ENCODE measurements at regions not wholly inside any gene's neighbourhood (a gene's known extent, or its start where the extent isn't known, plus 50 kb on each side); places are given as distances from the start of the nearest gene placed in this dataset.

GRCh38 chr21:27258742-27259448 lies 292.0 kb upstream of the ADAMTS5 start:
- no peak for DNase-seq (ENCODE audit: low read depth in 2 of 2)

- no peak for DNase-seq (ENCODE audit: low read depth in 2 of 2)
Observed at GRCh38 chr21:27257908-27258556, 291.1 kb upstream of the ADAMTS5 start.

- DNase-seq (ENCODE audit: low read depth in 2 of 2): no peak
Observed at GRCh38 chr21:27257226-27257625, 290.3 kb upstream of the ADAMTS5 start.

GRCh38 chr21:27251752-27252151 lies 284.9 kb upstream of the ADAMTS5 start:
- no peak for DNase-seq (ENCODE audit: low read depth in 2 of 2)

GRCh38 chr21:27250366-27250765 lies 283.5 kb upstream of the ADAMTS5 start:
- no peak for DNase-seq (ENCODE audit: low read depth in 2 of 2)

GRCh38 chr21:27248814-27249213 lies 281.9 kb upstream of the ADAMTS5 start:
- DNase-seq (ENCODE audit: low read depth in 2 of 2): no peak

- no peak for DNase-seq (ENCODE audit: low read depth in 2 of 2)
Observed at GRCh38 chr21:27246741-27247140, 279.9 kb upstream of the ADAMTS5 start.

- no peak for DNase-seq (ENCODE audit: low read depth in 2 of 2)
Observed at GRCh38 chr21:27244776-27245175, 277.9 kb upstream of the ADAMTS5 start.

GRCh38 chr21:27244352-27244751 lies 277.5 kb upstream of the ADAMTS5 start:
- DNase-seq (ENCODE audit: low read depth in 2 of 2): no peak

GRCh38 chr21:27240839-27241238 lies 274.0 kb upstream of the ADAMTS5 start:
- DNase-seq (ENCODE audit: low read depth in 2 of 2): no peak

GRCh38 chr21:27233514-27234115 lies 266.7 kb upstream of the ADAMTS5 start:
- DNase-seq (ENCODE audit: low read depth in 2 of 2): no peak

- DNase-seq (ENCODE audit: low read depth in 2 of 2): no peak
Observed at GRCh38 chr21:27225940-27226339, 259.1 kb upstream of the ADAMTS5 start.

- DNase-seq (ENCODE audit: low read depth in 2 of 2): no peak
Observed at GRCh38 chr21:27225151-27225550, 258.3 kb upstream of the ADAMTS5 start.

GRCh38 chr21:27224169-27224568 lies 257.3 kb upstream of the ADAMTS5 start:
- DNase-seq (ENCODE audit: low read depth in 2 of 2): no peak

- no peak for DNase-seq (ENCODE audit: low read depth in 2 of 2)
Observed at GRCh38 chr21:27221077-27221476, 254.2 kb upstream of the ADAMTS5 start.

GRCh38 chr21:27220416-27220815 lies 253.5 kb upstream of the ADAMTS5 start:
- DNase-seq (ENCODE audit: low read depth in 2 of 2): no peak

- DNase-seq (ENCODE audit: low read depth in 2 of 2): no peak
Observed at GRCh38 chr21:27219068-27219467, 252.2 kb upstream of the ADAMTS5 start.

GRCh38 chr21:27213303-27213702 lies 246.4 kb upstream of the ADAMTS5 start:
- no peak for DNase-seq (ENCODE audit: low read depth in 2 of 2)

GRCh38 chr21:27212441-27212840 lies 245.6 kb upstream of the ADAMTS5 start:
- DNase-seq (ENCODE audit: low read depth in 2 of 2): no peak

- DNase-seq (ENCODE audit: low read depth in 2 of 2): no peak
Observed at GRCh38 chr21:27209546-27209945, 242.7 kb upstream of the ADAMTS5 start.

- no peak for DNase-seq (ENCODE audit: low read depth in 2 of 2)
Observed at GRCh38 chr21:27206368-27206982, 239.6 kb upstream of the ADAMTS5 start.

- no peak for DNase-seq (ENCODE audit: low read depth in 2 of 2)
Observed at GRCh38 chr21:27202301-27202700, 235.4 kb upstream of the ADAMTS5 start.

- no peak for DNase-seq (ENCODE audit: low read depth in 2 of 2)
Observed at GRCh38 chr21:27201197-27201596, 234.3 kb upstream of the ADAMTS5 start.
